GM10266 (cell line): ENCODE measurements at regions not wholly inside any gene's neighbourhood (a gene's known extent, or its start where the extent isn't known, plus 50 kb on each side); places are given as distances from the start of the nearest gene placed in this dataset.

ENCODE experiments used
- DNase-seq: peaks from one replicate; pipeline ENCODE4 v3.0.0; 2012; ENCODE audit errors: extremely low spot score
- TF ChIP-seq, protein P1 (sequence below): IDR thresholded peaks from 2 replicates; pipeline ENCODE4 v1.5.1; 2012; ENCODE audit warnings: mild to moderate bottlenecking, low read depth; ENCODE audit not compliant: control insufficient read depth, insufficient read depth; ENCODE audit errors: missing control alignments

DNA sequence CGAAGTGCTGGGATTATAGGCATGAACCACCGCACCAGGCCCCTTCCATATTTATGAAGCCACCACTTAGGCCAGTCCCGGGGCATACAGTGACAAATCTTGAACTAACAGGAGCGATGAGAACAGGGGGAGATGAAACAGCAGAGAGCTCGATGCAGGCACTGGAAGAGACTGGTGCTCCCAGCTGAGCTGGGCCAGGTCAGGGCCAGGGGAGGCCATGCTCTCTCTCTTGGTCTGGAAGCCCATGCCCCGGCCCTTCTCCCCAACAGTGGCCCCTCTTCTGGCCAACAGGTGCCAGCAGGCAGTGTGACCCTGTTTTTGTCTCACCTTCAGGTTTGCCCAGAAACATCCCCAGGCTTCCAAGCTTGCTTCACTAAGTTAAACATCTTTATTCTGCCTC is 269.9 kb upstream of the C1orf174 start:
- no peak for DNase-seq
- TF ChIP-seq, protein P1, sequence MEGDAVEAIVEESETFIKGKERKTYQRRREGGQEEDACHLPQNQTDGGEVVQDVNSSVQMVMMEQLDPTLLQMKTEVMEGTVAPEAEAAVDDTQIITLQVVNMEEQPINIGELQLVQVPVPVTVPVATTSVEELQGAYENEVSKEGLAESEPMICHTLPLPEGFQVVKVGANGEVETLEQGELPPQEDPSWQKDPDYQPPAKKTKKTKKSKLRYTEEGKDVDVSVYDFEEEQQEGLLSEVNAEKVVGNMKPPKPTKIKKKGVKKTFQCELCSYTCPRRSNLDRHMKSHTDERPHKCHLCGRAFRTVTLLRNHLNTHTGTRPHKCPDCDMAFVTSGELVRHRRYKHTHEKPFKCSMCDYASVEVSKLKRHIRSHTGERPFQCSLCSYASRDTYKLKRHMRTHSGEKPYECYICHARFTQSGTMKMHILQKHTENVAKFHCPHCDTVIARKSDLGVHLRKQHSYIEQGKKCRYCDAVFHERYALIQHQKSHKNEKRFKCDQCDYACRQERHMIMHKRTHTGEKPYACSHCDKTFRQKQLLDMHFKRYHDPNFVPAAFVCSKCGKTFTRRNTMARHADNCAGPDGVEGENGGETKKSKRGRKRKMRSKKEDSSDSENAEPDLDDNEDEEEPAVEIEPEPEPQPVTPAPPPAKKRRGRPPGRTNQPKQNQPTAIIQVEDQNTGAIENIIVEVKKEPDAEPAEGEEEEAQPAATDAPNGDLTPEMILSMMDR: no peak

DNA sequence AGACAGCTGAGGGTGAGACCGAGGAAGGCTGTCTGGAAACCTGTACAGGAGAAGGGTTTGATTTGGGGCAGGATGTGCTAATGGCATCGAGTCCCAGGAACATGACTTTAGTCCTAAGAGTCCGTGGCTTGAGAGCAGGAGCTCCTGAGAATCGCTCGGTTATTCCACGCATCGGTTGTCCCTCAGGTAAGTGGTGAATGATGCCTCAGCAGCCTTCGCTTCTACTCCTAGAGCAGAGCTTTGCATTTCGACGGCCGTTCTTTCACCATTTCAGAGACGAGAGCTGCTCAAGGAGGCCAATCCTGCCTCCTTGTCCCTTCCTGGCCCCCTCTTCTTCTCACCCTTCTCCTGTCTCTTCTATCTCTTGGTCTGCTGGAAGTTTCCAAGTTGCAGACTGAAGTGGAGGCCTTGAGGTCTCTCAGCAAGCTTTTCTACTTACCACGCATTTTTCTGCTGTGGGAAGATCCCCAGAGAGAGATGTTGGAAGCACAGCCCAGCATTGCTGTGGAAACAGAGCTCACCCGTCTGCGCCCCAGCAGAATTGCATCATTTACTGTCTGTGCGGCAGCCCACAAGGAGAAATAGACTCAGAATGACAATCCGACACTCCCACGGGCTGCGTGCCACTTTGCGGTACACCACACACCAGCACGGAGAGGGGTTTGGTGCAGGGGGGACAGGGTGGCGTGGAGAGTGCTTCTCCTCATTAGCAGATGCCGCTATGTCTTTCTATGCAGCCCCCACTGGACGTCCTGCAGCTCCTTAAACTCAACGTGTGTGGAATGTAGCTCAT is 270.7 kb upstream of the C1orf174 start:
- no peak for DNase-seq
- TF ChIP-seq, protein P1: no peak

DNA sequence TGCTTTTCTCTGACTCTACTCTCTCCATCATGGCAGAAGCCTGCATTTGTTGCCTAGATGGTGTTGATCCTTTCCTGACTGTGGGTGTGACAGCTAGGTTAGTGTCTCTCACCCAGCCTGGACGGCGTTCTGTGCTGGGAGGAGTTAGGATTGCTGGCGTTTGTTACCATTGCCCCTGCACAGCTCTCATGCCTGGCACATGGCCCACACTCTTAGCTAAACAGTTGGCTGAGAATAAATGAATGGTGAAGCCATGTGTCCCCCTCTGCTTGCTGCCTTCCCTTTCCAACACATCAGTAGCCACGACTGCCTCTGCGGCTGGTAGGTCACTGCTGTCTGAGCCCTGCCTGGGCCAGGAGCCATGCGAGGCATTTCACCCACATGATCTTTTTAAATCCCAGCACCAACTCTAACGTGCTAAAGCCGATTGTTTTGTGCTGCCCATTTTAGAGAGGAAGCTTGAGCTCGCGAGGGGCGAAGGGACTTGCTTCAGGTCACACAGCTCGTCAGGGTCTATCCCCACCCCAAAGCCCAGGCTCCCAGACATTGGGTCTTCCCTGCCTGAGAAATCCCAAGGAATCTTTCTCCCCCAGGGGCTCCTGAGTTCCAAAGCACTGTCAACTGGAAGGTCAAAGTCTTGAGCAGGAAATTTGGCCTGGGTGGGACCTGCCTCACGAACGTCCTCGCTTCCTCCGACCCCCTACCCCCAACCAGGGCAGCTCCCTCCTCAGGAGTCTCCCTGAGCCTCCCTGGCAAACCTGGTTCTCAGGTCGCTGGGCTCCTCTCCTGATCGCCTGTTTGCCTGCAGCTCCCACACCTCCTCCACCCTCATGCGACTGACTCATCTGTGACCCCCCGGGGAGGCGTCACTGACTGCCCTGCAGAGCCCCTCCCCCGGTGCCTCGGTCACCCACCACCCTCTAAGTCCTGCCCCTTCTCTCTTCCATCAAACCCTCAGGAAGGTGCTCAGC is 271.7 kb upstream of the C1orf174 start:
- TF ChIP-seq, protein P1: no peak
- DNase-seq: no peak

GRCh38 chr1:4172644-4173599 is 272.9 kb upstream of the C1orf174 start:
- DNase-seq: no peak

DNA sequence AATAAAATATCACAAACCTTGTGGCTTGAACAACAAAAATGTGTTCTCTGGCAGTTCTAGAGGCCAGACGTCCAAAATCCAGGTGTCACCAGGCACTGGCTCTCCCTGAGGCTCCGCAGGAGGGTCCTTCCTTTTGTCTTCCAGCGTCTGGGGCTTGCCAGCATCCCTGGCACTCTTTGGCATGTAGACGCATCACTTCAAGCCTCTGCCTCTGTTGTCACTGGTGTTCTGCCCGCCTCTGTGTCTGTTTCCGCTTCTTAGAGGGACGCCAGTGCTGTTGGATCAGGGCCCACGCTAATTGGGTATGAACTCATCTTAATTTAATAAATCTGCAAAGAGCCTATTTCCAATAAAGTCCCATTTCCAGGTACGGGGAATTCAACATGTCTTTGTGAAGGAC is 273.7 kb upstream of the C1orf174 start:
- TF ChIP-seq, protein P1: no peak
- DNase-seq: no peak

More at GRCh38 chr1:4172644-4173599, 272.9 kb upstream of the C1orf174 start:
- TF ChIP-seq, protein P1: no peak

- TF ChIP-seq, protein P1: no peak
- no peak for DNase-seq
Measured at GRCh38 chr1:4174291-4175200, 274.5 kb upstream of the C1orf174 start.
